ENCODE measurements at regions not wholly inside any gene's neighbourhood (a gene's known extent, or its start where the extent isn't known, plus 50 kb on each side); places are given as distances from the start of the nearest gene placed in this dataset.
A peak's percentile ranks its signal among the peaks of the same experiment; 100 is the strongest.
"Not testable (repeated sequence)": the region's sequence is repeated elsewhere in the genome, so short reads cannot be mapped to it uniquely, and the experiment has no call there.

GRCh38 chr1:116847190-116847589 is 62.5 kb upstream of the PTGFRN start:
- DNase-seq (ENCODE audit: low spot score): no peak
- in situ Hi-C loops (cut with MboI; ENCODE audit: low sequenced_read_pairs, unreplicated experiment): no loop called here
- no peak for TF ChIP-seq CTCF (IDR thresholded peaks at IDR 0.05; ENCODE audit: borderline replicate concordance, control extremely low read depth, extremely low read depth, insufficient read depth, missing control alignments)

- in situ Hi-C loops (cut with MboI; ENCODE audit: low sequenced_read_pairs, unreplicated experiment): no loop called here
- no peak for TF ChIP-seq CTCF (IDR thresholded peaks at IDR 0.05; ENCODE audit: borderline replicate concordance, control extremely low read depth, extremely low read depth, insufficient read depth, missing control alignments)
- DNase-seq (ENCODE audit: low spot score): peak; percentile 41
Measured at GRCh38 chr1:116847688-116848531, 61.8 kb upstream of the PTGFRN start.

- no peak for TF ChIP-seq CTCF (IDR thresholded peaks at IDR 0.05; ENCODE audit: borderline replicate concordance, control extremely low read depth, extremely low read depth, insufficient read depth, missing control alignments)
- in situ Hi-C loops (cut with MboI; ENCODE audit: low sequenced_read_pairs, unreplicated experiment): no loop called here
- DNase-seq (ENCODE audit: low spot score): no peak
Measured at GRCh38 chr1:116850436-116850835, 59.3 kb upstream of the PTGFRN start.

- in situ Hi-C loops (cut with MboI; ENCODE audit: low sequenced_read_pairs, unreplicated experiment): not testable (repeated sequence)
Measured at GRCh38 chr1:116851189-116851588, 58.5 kb upstream of the PTGFRN start.

GRCh38 chr1:116851846-116852245 is 57.9 kb upstream of the PTGFRN start:
- in situ Hi-C loops (cut with MboI; ENCODE audit: low sequenced_read_pairs, unreplicated experiment): no loop called here

More at GRCh38 chr1:116851189-116851588, 58.5 kb upstream of the PTGFRN start:
- DNase-seq (ENCODE audit: low spot score): not testable (repeated sequence)

GRCh38 chr1:116852367-116852766 is 57.3 kb upstream of the PTGFRN start:
- no peak for TF ChIP-seq CTCF (IDR thresholded peaks at IDR 0.05; ENCODE audit: borderline replicate concordance, control extremely low read depth, extremely low read depth, insufficient read depth, missing control alignments)
- in situ Hi-C loops (cut with MboI; ENCODE audit: low sequenced_read_pairs, unreplicated experiment): no loop called here
- no peak for DNase-seq (ENCODE audit: low spot score)

More at GRCh38 chr1:116851846-116852245, 57.9 kb upstream of the PTGFRN start:
- no peak for TF ChIP-seq CTCF (IDR thresholded peaks at IDR 0.05; ENCODE audit: borderline replicate concordance, control extremely low read depth, extremely low read depth, insufficient read depth, missing control alignments)
- DNase-seq (ENCODE audit: low spot score): no peak

- DNase-seq (ENCODE audit: low spot score): no peak
- no peak for TF ChIP-seq CTCF (IDR thresholded peaks at IDR 0.05; ENCODE audit: borderline replicate concordance, control extremely low read depth, extremely low read depth, insufficient read depth, missing control alignments)
- in situ Hi-C loops (cut with MboI; ENCODE audit: low sequenced_read_pairs, unreplicated experiment): no loop called here
Measured at GRCh38 chr1:116852910-116853309, 56.8 kb upstream of the PTGFRN start.

All from GM13976 (cell line).